Mucosa of descending colon (tissue), 3 donors: ENCODE measurements at regions not wholly inside any gene's neighbourhood (a gene's known extent, or its start where the extent isn't known, plus 50 kb on each side); places are given as distances from the start of the nearest gene placed in this dataset.
"Not testable (repeated sequence)": the region's sequence is repeated elsewhere in the genome, so short reads cannot be mapped to it uniquely, and the experiment has no call there.

Experiments used
- ATAC-seq: fragments of 200-7000 bp; cut with Tn5 transposase; one replicate; pipeline ENCODE4 v1.9.1; 2020; ENCODE audit warnings: mild to moderate bottlenecking, moderate library complexity
- DNase-seq, 3 donors: peaks; one replicate each; pipeline ENCODE4 v3.0.0-alpha.2; 2020
- H3K36me3 ChIP-seq: fragments of 200-600 bp; one replicate; pipeline ENCODE4 v1.8.0; 2021; ENCODE audit warnings: low read depth, mild to moderate bottlenecking
- H3K4me1 ChIP-seq: fragments of 200-600 bp; one replicate; pipeline ENCODE4 v1.8.0; 2021; ENCODE audit warnings: low read depth, mild to moderate bottlenecking
- H3K4me3 ChIP-seq: fragments of 200-600 bp; one replicate; pipeline ENCODE4 v1.8.0; 2021; ENCODE audit warnings: mild to moderate bottlenecking
- H3K9me3 ChIP-seq: fragments of 200-600 bp; one replicate; pipeline ENCODE4 v1.8.0; 2021; ENCODE audit warnings: mild to moderate bottlenecking
- CTCF ChIP-seq: fragments of 200-600 bp; IDR thresholded peaks from one replicate; pipeline ENCODE4 v1.8.0; 2022; ENCODE audit warnings: antibody characterized with exemption, mild to moderate bottlenecking
- intact Hi-C, 2 donors: fragments of 100-400 bp; cut with DNase I in 1 of 2; cut with micrococcal nuclease in 1 of 2; formaldehyde crosslinking; loops; one replicate each; pipeline versions ENCODE4 v1.11.0 to v1.11.1; 2022; cut with DNase I, micrococcal nuclease
- donor health status: DM: no; HTN: no; CAD: no; lungs with moderate emphysema.
- donor health status: DM: no; HTN: no; CAD: no.
- donor health status: DM: no; HTN: yes; CAD: no.

GRCh38 chr7:27000496-27000895 lies 95.3 kb downstream of the HOXA1 start:
- no peaks in the 10 kb centered on the region for H3K36me3 ChIP-seq
- H3K4me1 ChIP-seq: no peaks in the 10 kb centered on the region
- TF ChIP-seq CTCF: no peak
- H3K9me3 ChIP-seq: peaks cover 12% of the 10 kb centered on the region
- DNase-seq (no peak), ATAC-seq (no peak)
- no peak overlapping the region for H3K4me3 ChIP-seq
- intact Hi-C loops: no loop called here

GRCh38 chr7:26998284-26998683 lies 97.5 kb downstream of the HOXA1 start:
- H3K36me3 ChIP-seq, ATAC-seq, intact Hi-C loops, H3K4me3 ChIP-seq, H3K4me1 ChIP-seq, DNase-seq: not testable (repeated sequence)
- peaks cover 12% of the 10 kb centered on the region for H3K9me3 ChIP-seq

GRCh38 chr7:26995666-26996065 lies 100.1 kb downstream of the HOXA1 start:
- Histone ChIP-seq H3K36me3 (no peaks in the 10 kb centered on the region), H3K4me1 (no peaks in the 10 kb centered on the region), H3K4me3 (no peak overlapping the region), H3K9me3 (peaks cover 12% of the 10 kb centered on the region)
- no peak for TF ChIP-seq CTCF
- intact Hi-C loops: no loop called here
- no peak for DNase-seq
- ATAC-seq: no peak

- H3K4me1 ChIP-seq: no peaks in the 10 kb centered on the region
- no peak overlapping the region for H3K4me3 ChIP-seq
- ATAC-seq (no peak), DNase-seq (no peak)
- intact Hi-C loops: no loop called here
- no peak for TF ChIP-seq CTCF
- H3K36me3 ChIP-seq: no peaks in the 10 kb centered on the region
- peaks cover 11% of the 10 kb centered on the region for H3K9me3 ChIP-seq
These were observed 101.7 kb downstream of the HOXA1 start for GRCh38 chr7:26993816-26994810.

GRCh38 chr7:26992670-26993069 lies 103.1 kb downstream of the HOXA1 start:
- intact Hi-C loops: no loop called here
- no peak for DNase-seq
- H3K9me3 ChIP-seq: no peaks in the 10 kb centered on the region
- H3K4me3 ChIP-seq: no peak overlapping the region
- TF ChIP-seq CTCF: no peak
- no peaks in the 10 kb centered on the region for H3K36me3 ChIP-seq
- H3K4me1 ChIP-seq: no peaks in the 10 kb centered on the region
- ATAC-seq: no peak

GRCh38 chr7:26991796-26992195 lies 104.0 kb downstream of the HOXA1 start:
- H3K4me1 ChIP-seq: no peaks in the 10 kb centered on the region
- no peak for ATAC-seq
- H3K9me3 ChIP-seq: no peaks in the 10 kb centered on the region
- TF ChIP-seq CTCF: no peak
- intact Hi-C loops: no loop called here
- H3K36me3 ChIP-seq: no peaks in the 10 kb centered on the region
- no peak for DNase-seq
- no peak overlapping the region for H3K4me3 ChIP-seq
